SK-N-SH treated with all-trans-retinoic acid at 6 μM for 48 hours (cell line): ENCODE measurements at regions not wholly inside any gene's neighbourhood (a gene's known extent, or its start where the extent isn't known, plus 50 kb on each side); places are given as distances from the start of the nearest gene placed in this dataset.

Source experiments
- ATAC-seq: fragments of 200-7000 bp; cut with Tn5 transposase; 3 replicates; pipeline ENCODE4 v1.9.1; 2020; ENCODE audit warnings: mild to moderate bottlenecking, moderate library complexity
- ARNTL ChIP-seq: fragments of 450-650 bp; formaldehyde crosslinking; IDR thresholded peaks from 2 replicates; pipeline ENCODE4 v1.5.0; 2020; ENCODE audit warnings: low read depth, mild to moderate bottlenecking, moderate library complexity, borderline replicate concordance
- BACH2 ChIP-seq: fragments of 250-450 bp; sonication (Bioruptor Pico); IDR thresholded peaks from 2 replicates; pipeline ENCODE4 v1.9.0; 2021; ENCODE audit warnings: mild to moderate bottlenecking, borderline replicate concordance
- CSDC2 ChIP-seq: fragments of 250-450 bp; sonication (Bioruptor Pico); IDR thresholded peaks from 2 replicates; pipeline ENCODE4 v1.5.0; 2020; ENCODE audit warnings: mild to moderate bottlenecking, moderate library complexity
- CSRNP3 ChIP-seq: fragments of 250-450 bp; sonication (Bioruptor Pico); IDR thresholded peaks from 2 replicates; pipeline ENCODE4 v1.5.1; 2021; ENCODE audit warnings: mild to moderate bottlenecking, moderate library complexity
- ESRRG ChIP-seq: fragments of 250-450 bp; sonication (Bioruptor Pico); IDR thresholded peaks from 2 replicates; pipeline ENCODE4 v1.6.1; 2021; ENCODE audit warnings: mild to moderate bottlenecking
- GLIS3 ChIP-seq: fragments of 250-450 bp; sonication (Bioruptor Pico); IDR thresholded peaks from 2 replicates; pipeline ENCODE4 v1.5.0; 2020; ENCODE audit warnings: mild to moderate bottlenecking, moderate library complexity
- ISL1 ChIP-seq: fragments of 250-450 bp; sonication (Bioruptor Pico); IDR thresholded peaks from 2 replicates; pipeline ENCODE4 v2.1.2; 2022; ENCODE audit warnings: mild to moderate bottlenecking, moderate library complexity
- OSR1 ChIP-seq: fragments of 250-450 bp; sonication (Bioruptor Pico); IDR thresholded peaks from 2 replicates; pipeline ENCODE4 v1.8.0; 2022; ENCODE audit warnings: moderate library complexity, mild to moderate bottlenecking, inconsistent platforms
- POU6F1 ChIP-seq: fragments of 250-450 bp; sonication (Bioruptor Pico); IDR thresholded peaks from 2 replicates; pipeline ENCODE4 v1.8.0; 2021; ENCODE audit warnings: low read depth, mild to moderate bottlenecking, moderate library complexity, borderline replicate concordance
- PPARA ChIP-seq: fragments of 250-450 bp; sonication (Bioruptor Pico); IDR thresholded peaks from 2 replicates; pipeline ENCODE4 v1.5.0; 2020; ENCODE audit warnings: mild to moderate bottlenecking, borderline replicate concordance
- RARB ChIP-seq: fragments of 250-450 bp; sonication (Bioruptor Pico); IDR thresholded peaks from 2 replicates; pipeline ENCODE4 v1.8.0; 2021; ENCODE audit warnings: mild to moderate bottlenecking, moderate library complexity
- SNAI2 ChIP-seq: fragments of 250-450 bp; sonication (Bioruptor Pico); IDR thresholded peaks from 2 replicates; pipeline ENCODE4 v1.5.0; 2020; ENCODE audit warnings: mild to moderate bottlenecking, moderate library complexity
- TCF4 ChIP-seq: fragments of 250-450 bp; sonication (Bioruptor Pico); IDR thresholded peaks from 2 replicates; pipeline ENCODE4 v1.8.0; 2021; ENCODE audit warnings: mild to moderate bottlenecking, moderate library complexity, borderline replicate concordance
- TOX ChIP-seq: fragments of 250-450 bp; sonication (Bioruptor Pico); IDR thresholded peaks from 2 replicates; pipeline ENCODE4 v1.8.0; 2021; ENCODE audit warnings: mild to moderate bottlenecking, moderate library complexity, borderline replicate concordance
- TSHZ2 ChIP-seq: fragments of 250-450 bp; sonication (Bioruptor Pico); IDR thresholded peaks from 2 replicates; pipeline ENCODE4 v1.5.0; 2020; ENCODE audit warnings: mild to moderate bottlenecking, moderate library complexity
- ZC3H10 ChIP-seq: fragments of 250-450 bp; sonication (Bioruptor Pico); IDR thresholded peaks from 2 replicates; pipeline ENCODE4 v1.5.1; 2021; ENCODE audit warnings: mild to moderate bottlenecking, moderate library complexity
- ZFP30 ChIP-seq: fragments of 450-650 bp; formaldehyde crosslinking; IDR thresholded peaks from 2 replicates; pipeline ENCODE4 v1.5.0; 2022; ENCODE audit warnings: mild to moderate bottlenecking, moderate library complexity
- ZNF70 ChIP-seq: fragments of 450-650 bp; formaldehyde crosslinking; IDR thresholded peaks from 2 replicates; pipeline ENCODE4 v1.5.0; 2020; ENCODE audit warnings: mild to moderate bottlenecking, moderate library complexity
- ZNF8 ChIP-seq: fragments of 450-650 bp; formaldehyde crosslinking; IDR thresholded peaks from 2 replicates; pipeline ENCODE4 v1.5.0; 2020; ENCODE audit warnings: mild to moderate bottlenecking, moderate library complexity

- TF ChIP-seq GLIS3 (CRISPR knock-in tag) (no peak), CSDC2 (CRISPR knock-in tag) (no peak), RARB (CRISPR knock-in tag) (no peak)
- no peak for ATAC-seq
These were observed 1130.0 kb downstream of the NAALADL2 start for GRCh38 chr3:175989161-175989560.

- no peak for ATAC-seq
These were observed 1129.3 kb downstream of the NAALADL2 start for GRCh38 chr3:175988401-175988800.

GRCh38 chr3:175985781-175986180, 1126.6 kb downstream of the NAALADL2 start:
- ATAC-seq = no peak

More at GRCh38 chr3:175988401-175988800, 1129.3 kb downstream of the NAALADL2 start:
- TF ChIP-seq ISL1 (CRISPR knock-in tag) (no peak), ZNF70 (CRISPR knock-in tag) (no peak), RARB (CRISPR knock-in tag) (no peak), ZNF8 (CRISPR knock-in tag) (no peak), CSRNP3 (CRISPR knock-in tag) (no peak), TOX (CRISPR knock-in tag) (no peak), OSR1 (CRISPR knock-in tag) (no peak), TCF4 (CRISPR knock-in tag) (no peak), POU6F1 (CRISPR knock-in tag) (no peak), TSHZ2 (CRISPR knock-in tag) (no peak), ESRRG (CRISPR knock-in tag) (no peak), ARNTL (CRISPR knock-in tag) (no peak), PPARA (CRISPR knock-in tag) (no peak), CSDC2 (CRISPR knock-in tag) (no peak)

GRCh38 chr3:175983379-175983778, 1124.2 kb downstream of the NAALADL2 start:
- no peak for ATAC-seq
- no peak for TF ChIP-seq POU6F1 (CRISPR knock-in tag)
- no peak for TF ChIP-seq TOX (CRISPR knock-in tag)
- TF ChIP-seq RARB (CRISPR knock-in tag) = no peak
- no peak for TF ChIP-seq TSHZ2 (CRISPR knock-in tag)
- no peak for TF ChIP-seq ARNTL (CRISPR knock-in tag)
- TF ChIP-seq BACH2 (CRISPR knock-in tag) = no peak
- no peak for TF ChIP-seq SNAI2 (CRISPR knock-in tag)
- no peak for TF ChIP-seq ZFP30
- TF ChIP-seq GLIS3 (CRISPR knock-in tag) = no peak
- no peak for TF ChIP-seq OSR1 (CRISPR knock-in tag)

More at GRCh38 chr3:175985781-175986180, 1126.6 kb downstream of the NAALADL2 start:
- TF ChIP-seq BACH2 (CRISPR knock-in tag) (no peak), CSDC2 (CRISPR knock-in tag) (no peak), TSHZ2 (CRISPR knock-in tag) (no peak), ZC3H10 (no peak)
